ENCODE measurements at regions not wholly inside any gene's neighbourhood (a gene's known extent, or its start where the extent isn't known, plus 50 kb on each side); places are given as distances from the start of the nearest gene placed in this dataset.

DNA sequence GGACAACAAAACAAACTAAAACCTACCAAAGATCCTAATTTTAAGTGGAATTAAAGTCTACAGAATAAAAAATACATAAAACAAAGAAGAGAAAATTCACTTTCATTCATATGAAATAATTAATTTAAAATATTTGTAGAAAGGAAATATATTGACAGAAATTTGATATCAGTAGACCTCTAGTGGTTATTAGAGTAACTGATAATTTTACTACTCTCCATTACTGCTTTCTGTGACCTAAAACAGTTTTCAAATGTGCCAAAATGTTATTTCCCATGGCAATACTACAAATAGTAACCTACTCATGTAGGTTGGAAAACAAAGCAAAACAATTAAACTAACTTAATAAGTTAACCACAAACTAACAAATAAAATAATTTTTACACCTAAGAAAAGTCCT is 147.1 kb downstream of the NOL4 start:
- no peak overlapping the region for H3K27ac ChIP-seq
- TF ChIP-seq ZFX (IDR thresholded peaks at IDR 0.05): no peak
- TF ChIP-seq, protein P1, sequence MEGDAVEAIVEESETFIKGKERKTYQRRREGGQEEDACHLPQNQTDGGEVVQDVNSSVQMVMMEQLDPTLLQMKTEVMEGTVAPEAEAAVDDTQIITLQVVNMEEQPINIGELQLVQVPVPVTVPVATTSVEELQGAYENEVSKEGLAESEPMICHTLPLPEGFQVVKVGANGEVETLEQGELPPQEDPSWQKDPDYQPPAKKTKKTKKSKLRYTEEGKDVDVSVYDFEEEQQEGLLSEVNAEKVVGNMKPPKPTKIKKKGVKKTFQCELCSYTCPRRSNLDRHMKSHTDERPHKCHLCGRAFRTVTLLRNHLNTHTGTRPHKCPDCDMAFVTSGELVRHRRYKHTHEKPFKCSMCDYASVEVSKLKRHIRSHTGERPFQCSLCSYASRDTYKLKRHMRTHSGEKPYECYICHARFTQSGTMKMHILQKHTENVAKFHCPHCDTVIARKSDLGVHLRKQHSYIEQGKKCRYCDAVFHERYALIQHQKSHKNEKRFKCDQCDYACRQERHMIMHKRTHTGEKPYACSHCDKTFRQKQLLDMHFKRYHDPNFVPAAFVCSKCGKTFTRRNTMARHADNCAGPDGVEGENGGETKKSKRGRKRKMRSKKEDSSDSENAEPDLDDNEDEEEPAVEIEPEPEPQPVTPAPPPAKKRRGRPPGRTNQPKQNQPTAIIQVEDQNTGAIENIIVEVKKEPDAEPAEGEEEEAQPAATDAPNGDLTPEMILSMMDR (conservative IDR thresholded peaks at IDR 0.05): peak; percentile 33

GRCh38 chr18:34075963-34076860 is 148.5 kb downstream of the NOL4 start:
- TF ChIP-seq, protein P1 (conservative IDR thresholded peaks at IDR 0.05): no peak
- no peak for TF ChIP-seq ZFX (IDR thresholded peaks at IDR 0.05)
- no peak overlapping the region for H3K27ac ChIP-seq

DNA sequence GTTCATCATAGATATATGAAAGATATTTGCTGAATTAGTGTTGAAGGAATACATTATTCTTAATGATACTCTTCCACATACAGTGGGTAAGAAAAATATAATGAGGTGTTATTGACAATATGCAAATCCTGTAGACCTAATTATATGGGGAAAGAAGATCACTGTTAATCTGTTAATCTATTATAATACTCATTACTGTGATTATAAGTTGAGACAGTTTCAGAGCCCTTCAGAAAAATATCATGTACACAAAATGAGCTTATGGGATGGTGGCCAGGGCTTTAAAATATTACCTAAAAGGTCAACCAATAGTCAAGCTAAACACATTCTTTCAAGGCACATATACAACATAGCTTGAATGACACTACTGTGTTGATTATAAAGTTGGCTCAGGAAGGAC is 163.5 kb downstream of the NOL4 start:
- TF ChIP-seq ZFX (IDR thresholded peaks at IDR 0.05): no peak
- TF ChIP-seq, protein P1 (conservative IDR thresholded peaks at IDR 0.05): no peak
- H3K27ac ChIP-seq: no peak overlapping the region

GRCh38 chr18:34055227-34055626 is 169.5 kb downstream of the NOL4 start:
- TF ChIP-seq ZFX (IDR thresholded peaks at IDR 0.05): no peak
- TF ChIP-seq, protein P1 (conservative IDR thresholded peaks at IDR 0.05): no peak
- H3K27ac ChIP-seq: no peak overlapping the region

DNA sequence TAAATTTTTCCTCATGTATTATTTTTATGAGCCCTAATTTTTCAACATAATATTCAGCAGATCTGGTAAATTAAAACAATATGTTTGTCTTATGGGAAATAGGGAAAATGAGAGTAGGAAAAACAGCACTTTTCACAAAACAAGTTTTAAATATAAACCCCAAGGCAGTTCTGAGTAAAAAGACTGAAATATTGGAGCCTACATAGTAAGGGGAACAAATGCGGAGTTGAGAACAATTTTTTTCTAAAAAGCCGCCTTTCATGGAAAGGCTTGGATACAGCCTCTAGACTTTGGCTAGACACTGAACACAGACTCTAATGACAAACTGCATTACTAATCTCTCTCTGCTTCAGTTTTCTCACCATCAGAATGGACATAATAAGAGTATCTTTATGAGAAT is 174.1 kb downstream of the NOL4 start:
- TF ChIP-seq, protein P1 (conservative IDR thresholded peaks at IDR 0.05): no peak
- TF ChIP-seq ZFX (IDR thresholded peaks at IDR 0.05): no peak
- no peak overlapping the region for H3K27ac ChIP-seq

- H3K27ac ChIP-seq: no peak overlapping the region
- TF ChIP-seq, protein P1 (conservative IDR thresholded peaks at IDR 0.05): no peak
- TF ChIP-seq ZFX (IDR thresholded peaks at IDR 0.05): no peak
Measured at GRCh38 chr18:34049511-34049910, 175.2 kb downstream of the NOL4 start.

DNA sequence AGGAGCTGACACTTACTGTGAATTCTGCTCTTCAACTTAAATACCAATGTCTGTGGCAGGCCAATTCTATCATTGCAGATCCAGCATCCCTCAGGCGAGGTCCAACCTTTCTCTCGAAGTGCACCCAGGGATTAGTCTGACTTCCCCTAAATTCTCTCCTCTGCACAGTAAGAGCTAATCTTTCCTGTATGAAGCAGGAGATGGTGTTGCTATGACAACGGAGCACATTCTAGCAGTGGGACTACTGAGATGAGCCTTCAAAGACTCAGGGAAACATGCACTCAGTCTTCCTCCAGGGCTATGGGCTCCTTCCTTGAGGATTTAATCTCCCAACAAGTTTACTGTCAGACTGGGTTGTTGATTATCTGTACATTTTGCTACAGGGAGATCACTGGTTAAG is 176.3 kb downstream of the NOL4 start:
- TF ChIP-seq, protein P1 (conservative IDR thresholded peaks at IDR 0.05): no peak
- TF ChIP-seq ZFX (IDR thresholded peaks at IDR 0.05): no peak
- H3K27ac ChIP-seq: no peak overlapping the region
